Nephron progenitor cell (in vitro differentiated cells): ENCODE measurements at regions not wholly inside any gene's neighbourhood (a gene's known extent, or its start where the extent isn't known, plus 50 kb on each side); places are given as distances from the start of the nearest gene placed in this dataset.
A peak's percentile ranks its signal among the peaks of the same experiment; 100 is the strongest.

Experiments
- DNase-seq: peaks from one replicate; pipeline ENCODE4 v3.0.0; 2021
- H3K27ac Mint-ChIP-seq: 2 replicates; pipeline ENCODE4 v1.8.0; 2021; ENCODE audit warnings: mild to moderate bottlenecking, moderate library complexity, mixed read lengths
- H3K27me3 Mint-ChIP-seq: 2 replicates; pipeline ENCODE4 v1.8.0; 2021; ENCODE audit warnings: mild to moderate bottlenecking, low read depth, mixed read lengths; ENCODE audit not compliant: poor library complexity
- H3K36me3 Mint-ChIP-seq: 2 replicates; pipeline ENCODE4 v1.8.0; 2021; ENCODE audit warnings: low read depth, mixed read lengths
- H3K4me1 Mint-ChIP-seq: 2 replicates; pipeline ENCODE4 v1.8.0; 2021; ENCODE audit warnings: mixed read lengths
- H3K4me3 Mint-ChIP-seq: 2 replicates; pipeline ENCODE4 v1.8.0; 2021; ENCODE audit warnings: mild to moderate bottlenecking, moderate library complexity, mixed read lengths
- H3K9me3 Mint-ChIP-seq: 2 replicates; pipeline ENCODE4 v1.8.0; 2021; ENCODE audit warnings: mild to moderate bottlenecking, moderate library complexity, mixed read lengths
- CTCF ChIP-seq: fragments of 200-600 bp; sonication (generic); IDR thresholded peaks from 2 replicates; pipeline ENCODE4 v1.5.0; 2021; ENCODE audit warnings: antibody characterized with exemption

- DNase-seq: peak; percentile 60
- H3K4me1 Mint-ChIP-seq: peaks cover 29% of the 10 kb centered on the region
- H3K27me3 Mint-ChIP-seq: peaks cover 35% of the 10 kb centered on the region
- H3K36me3 Mint-ChIP-seq: no peaks in the 10 kb centered on the region
- no peak for TF ChIP-seq CTCF
- H3K4me3 Mint-ChIP-seq: peak overlapping the region; percentile 90
- no peaks in the 10 kb centered on the region for H3K9me3 Mint-ChIP-seq
- H3K27ac Mint-ChIP-seq: no peak overlapping the region
These were observed 134.3 kb upstream of the C11orf58 start for GRCh38 chr11:16603890-16604793.

GRCh38 chr11:16603245-16603644 is 135.2 kb upstream of the C11orf58 start:
- no peak overlapping the region for H3K27ac Mint-ChIP-seq
- TF ChIP-seq CTCF: no peak
- H3K4me3 Mint-ChIP-seq: peak overlapping the region; percentile 90
- DNase-seq: no peak
- no peaks in the 10 kb centered on the region for H3K9me3 Mint-ChIP-seq
- H3K4me1 Mint-ChIP-seq: peaks cover 29% of the 10 kb centered on the region
- H3K27me3 Mint-ChIP-seq: peaks cover 44% of the 10 kb centered on the region
- no peaks in the 10 kb centered on the region for H3K36me3 Mint-ChIP-seq

- TF ChIP-seq CTCF: no peak
- H3K4me1 Mint-ChIP-seq: peaks cover 12% of the 10 kb centered on the region
- no peak for DNase-seq
- H3K36me3 Mint-ChIP-seq: no peaks in the 10 kb centered on the region
- H3K27me3 Mint-ChIP-seq: peaks cover 45% of the 10 kb centered on the region
- H3K27ac Mint-ChIP-seq: no peak overlapping the region
- H3K9me3 Mint-ChIP-seq: no peaks in the 10 kb centered on the region
- no peak overlapping the region for H3K4me3 Mint-ChIP-seq
These were observed 139.5 kb upstream of the C11orf58 start for GRCh38 chr11:16598906-16599305.

- Mint-ChIP-seq H3K4me3 (no peak overlapping the region), H3K9me3 (no peaks in the 10 kb centered on the region), H3K27ac (no peak overlapping the region), H3K4me1 (peaks cover 3% of the 10 kb centered on the region), H3K36me3 (no peaks in the 10 kb centered on the region), H3K27me3 (peaks cover 40% of the 10 kb centered on the region)
- DNase-seq: no peak
- no peak for TF ChIP-seq CTCF
These were observed 140.4 kb upstream of the C11orf58 start for GRCh38 chr11:16598032-16598431.

GRCh38 chr11:16596231-16596630 is 142.2 kb upstream of the C11orf58 start:
- Mint-ChIP-seq H3K27me3 (peaks cover 28% of the 10 kb centered on the region), H3K36me3 (no peaks in the 10 kb centered on the region), H3K27ac (no peak overlapping the region), H3K9me3 (no peaks in the 10 kb centered on the region), H3K4me1 (no peaks in the 10 kb centered on the region), H3K4me3 (no peak overlapping the region)
- no peak for DNase-seq
- TF ChIP-seq CTCF: no peak

- TF ChIP-seq CTCF: no peak
- Mint-ChIP-seq H3K9me3 (no peaks in the 10 kb centered on the region), H3K27ac (no peak overlapping the region), H3K4me3 (no peak overlapping the region), H3K27me3 (peaks cover 5% of the 10 kb centered on the region), H3K4me1 (no peaks in the 10 kb centered on the region), H3K36me3 (no peaks in the 10 kb centered on the region)
- DNase-seq: no peak
These were observed 147.3 kb upstream of the C11orf58 start for GRCh38 chr11:16591157-16591556.
